HEK293 (cell line): ENCODE measurements at regions not wholly inside any gene's neighbourhood (a gene's known extent, or its start where the extent isn't known, plus 50 kb on each side); places are given as distances from the start of the nearest gene placed in this dataset.

Source experiments
- CTCF ChIA-PET: fragments of 350-600 bp; formaldehyde crosslinking; extraction: SDS; loops from one replicate; lab custom pipeline; 2021; ENCODE audit warnings: antibody characterized with exemption; lab: Yijun Ruan, JAX
- POLR2A ChIA-PET: fragments of 300-600 bp; formaldehyde crosslinking; extraction: SDS; loops from one replicate; lab custom pipeline; 2020; ENCODE audit warnings: antibody characterized with exemption, inconsistent platforms; lab: Yijun Ruan, JAX
- H3K27ac ChIP-seq: fragments of 200-500 bp; sonication (Bioruptor generic); 2 replicates; pipeline ENCODE4 v1.5.1; 2014; ENCODE audit warnings: low read depth, low read length, control low read depth, inconsistent platforms; ENCODE audit errors: extremely low read depth
- H3K36me3 ChIP-seq, 2 experiments: fragments of 200-500 bp in 1 of 2; sonication (Bioruptor generic) in 1 of 2; 1 replicate in 1 of 2; 2 replicates in 1 of 2; pipeline ENCODE4 v1.5.1; 2014 to 2017; ENCODE audit warnings: inconsistent platforms in 2 of 2, low read length in 2 of 2; ENCODE audit not compliant: control insufficient read depth in 2 of 2, insufficient read depth in 1 of 2
- H3K4me1 ChIP-seq: fragments of 200-500 bp; sonication (Bioruptor generic); 2 replicates; pipeline ENCODE4 v1.5.1; 2014; ENCODE audit warnings: mild to moderate bottlenecking, low read length, inconsistent platforms; ENCODE audit not compliant: control insufficient read depth, insufficient read depth
- H3K4me3 ChIP-seq: 2 replicates; pipeline ENCODE4 v1.5.1; 2011; ENCODE audit warnings: low read depth, mild to moderate bottlenecking, control low read depth, low read length, moderate library complexity
- H3K9me3 ChIP-seq: fragments of 200-500 bp; sonication (Bioruptor generic); 2 replicates; pipeline ENCODE4 v1.5.1; 2014; ENCODE audit warnings: low read depth, low read length, inconsistent platforms; ENCODE audit not compliant: control insufficient read depth, insufficient read depth
- ATF2 ChIP-seq: fragments of 450-650 bp; formaldehyde crosslinking; IDR thresholded peaks from 2 replicates; pipeline ENCODE4 v1.5.1; 2016; ENCODE audit warnings: missing biosample characterization, missing genetic modification characterization, low read depth
- HOXC10 ChIP-seq: sonication (generic); formaldehyde crosslinking; IDR thresholded peaks from 2 replicates; pipeline ENCODE4 v1.8.1; 2023; ENCODE audit warnings: mild to moderate bottlenecking, missing genetic modification reagents
- HOXD13 ChIP-seq: sonication (generic); formaldehyde crosslinking; IDR thresholded peaks from 2 replicates; pipeline ENCODE4 v1.8.0; 2022; ENCODE audit warnings: missing genetic modification reagents, borderline replicate concordance
- IKZF3 ChIP-seq: fragments of 450-650 bp; IDR thresholded peaks from 2 replicates; pipeline ENCODE4 v1.5.0; 2018; ENCODE audit warnings: missing biosample characterization, mild to moderate bottlenecking, missing genetic modification characterization, moderate library complexity
- KLF17 ChIP-seq: fragments of 450-650 bp; formaldehyde crosslinking; IDR thresholded peaks from 2 replicates; pipeline ENCODE4 v1.5.1; 2016; ENCODE audit warnings: missing biosample characterization, missing genetic modification characterization
- KLF8 ChIP-seq: fragments of 450-650 bp; formaldehyde crosslinking; IDR thresholded peaks from 2 replicates; pipeline ENCODE4 v1.5.1; 2016; ENCODE audit warnings: missing biosample characterization, missing genetic modification characterization
- MYNN ChIP-seq: fragments of 450-650 bp; formaldehyde crosslinking; IDR thresholded peaks from 2 replicates; pipeline ENCODE4 v1.5.1; 2016; ENCODE audit warnings: missing biosample characterization, missing genetic modification characterization, borderline replicate concordance
- SP3 ChIP-seq: fragments of 450-650 bp; formaldehyde crosslinking; IDR thresholded peaks from 2 replicates; pipeline ENCODE4 v1.5.1; 2016; ENCODE audit warnings: missing biosample characterization, missing genetic modification characterization
- SP7 ChIP-seq: fragments of 450-650 bp; formaldehyde crosslinking; IDR thresholded peaks from 2 replicates; pipeline ENCODE4 v1.5.1; 2016; ENCODE audit warnings: missing biosample characterization, missing genetic modification characterization
- ZBTB48 ChIP-seq: fragments of 450-650 bp; formaldehyde crosslinking; IDR thresholded peaks from 2 replicates; pipeline ENCODE4 v1.5.1; 2016; ENCODE audit warnings: missing biosample characterization, missing genetic modification characterization
- ZIC2 ChIP-seq: fragments of 450-650 bp; formaldehyde crosslinking; IDR thresholded peaks from 2 replicates; pipeline ENCODE4 v1.5.1; 2016; ENCODE audit warnings: missing biosample characterization, missing genetic modification characterization
- ZNF112 ChIP-seq: fragments of 450-650 bp; formaldehyde crosslinking; IDR thresholded peaks from 2 replicates; pipeline ENCODE4 v1.5.0; 2017; ENCODE audit warnings: missing biosample characterization, missing genetic modification characterization
- ZNF132 ChIP-seq: fragments of 450-650 bp; formaldehyde crosslinking; IDR thresholded peaks from 2 replicates; pipeline ENCODE4 v1.5.1; 2017; ENCODE audit warnings: missing biosample characterization, missing genetic modification characterization, borderline replicate concordance
- ZNF19 ChIP-seq: fragments of 450-650 bp; formaldehyde crosslinking; IDR thresholded peaks from 2 replicates; pipeline ENCODE4; 2016; ENCODE audit warnings: missing biosample characterization, missing genetic modification characterization, low read depth
- ZNF2 ChIP-seq: fragments of 450-650 bp; formaldehyde crosslinking; IDR thresholded peaks from 2 replicates; pipeline ENCODE4 v1.5.1; 2016; ENCODE audit warnings: missing biosample characterization, missing genetic modification characterization
- ZNF202 ChIP-seq: fragments of 450-650 bp; formaldehyde crosslinking; IDR thresholded peaks from 2 replicates; pipeline ENCODE4 v1.5.1; 2016; ENCODE audit warnings: missing biosample characterization, missing genetic modification characterization, borderline replicate concordance
- ZNF239 ChIP-seq: fragments of 450-650 bp; formaldehyde crosslinking; IDR thresholded peaks from 2 replicates; pipeline ENCODE4 v1.5.1; 2016; ENCODE audit warnings: missing biosample characterization, missing genetic modification characterization
- ZNF302 ChIP-seq: fragments of 450-650 bp; formaldehyde crosslinking; IDR thresholded peaks from 2 replicates; pipeline ENCODE4 v1.5.1; 2016; ENCODE audit warnings: missing biosample characterization, missing genetic modification characterization, low read depth
- ZNF335 ChIP-seq: fragments of 450-650 bp; formaldehyde crosslinking; conservative IDR thresholded peaks from 2 replicates; pipeline ENCODE4 v1.5.1; 2016; ENCODE audit warnings: missing biosample characterization, missing genetic modification characterization
- ZNF398 ChIP-seq: fragments of 450-650 bp; formaldehyde crosslinking; IDR thresholded peaks from 2 replicates; pipeline ENCODE4 v1.5.1; 2017; ENCODE audit warnings: missing biosample characterization, missing genetic modification characterization
- ZNF433 ChIP-seq: fragments of 450-650 bp; formaldehyde crosslinking; IDR thresholded peaks from 2 replicates; pipeline ENCODE4 v1.5.1; 2016; ENCODE audit warnings: missing biosample characterization, missing genetic modification characterization, low read depth
- ZNF510 ChIP-seq: fragments of 450-650 bp; formaldehyde crosslinking; IDR thresholded peaks from 2 replicates; pipeline ENCODE4 v1.5.1; 2018; ENCODE audit warnings: mild to moderate bottlenecking, missing genetic modification characterization, missing biosample characterization; ENCODE audit not compliant: insufficient replicate concordance
- ZNF514 ChIP-seq: fragments of 450-650 bp; formaldehyde crosslinking; IDR thresholded peaks from 2 replicates; pipeline ENCODE4 v1.5.1; 2016; ENCODE audit warnings: missing biosample characterization, missing genetic modification characterization
- ZNF585B ChIP-seq: fragments of 450-650 bp; formaldehyde crosslinking; IDR thresholded peaks from 2 replicates; pipeline ENCODE4 v1.5.1; 2016; ENCODE audit warnings: missing biosample characterization, missing genetic modification characterization
- ZNF626 ChIP-seq: fragments of 450-650 bp; sonication (Bioruptor Pico); formaldehyde crosslinking; IDR thresholded peaks from 2 replicates; pipeline ENCODE4 v1.5.1; 2018; ENCODE audit warnings: missing biosample characterization, missing genetic modification characterization, inconsistent platforms
- ZNF658 ChIP-seq: fragments of 450-650 bp; formaldehyde crosslinking; IDR thresholded peaks from 2 replicates; pipeline ENCODE4; 2016; ENCODE audit warnings: missing biosample characterization, missing genetic modification characterization
- TF ChIP-seq, protein P1 (sequence below): fragments of 450-650 bp; formaldehyde crosslinking; IDR thresholded peaks from 2 replicates; pipeline ENCODE4 v1.5.1; 2016; ENCODE audit warnings: missing biosample characterization, missing genetic modification characterization
- TF ChIP-seq, protein P2 (sequence below): fragments of 450-650 bp; formaldehyde crosslinking; IDR thresholded peaks from 2 replicates; pipeline ENCODE4 v1.5.1; 2016; ENCODE audit warnings: missing biosample characterization, missing genetic modification characterization

DNA sequence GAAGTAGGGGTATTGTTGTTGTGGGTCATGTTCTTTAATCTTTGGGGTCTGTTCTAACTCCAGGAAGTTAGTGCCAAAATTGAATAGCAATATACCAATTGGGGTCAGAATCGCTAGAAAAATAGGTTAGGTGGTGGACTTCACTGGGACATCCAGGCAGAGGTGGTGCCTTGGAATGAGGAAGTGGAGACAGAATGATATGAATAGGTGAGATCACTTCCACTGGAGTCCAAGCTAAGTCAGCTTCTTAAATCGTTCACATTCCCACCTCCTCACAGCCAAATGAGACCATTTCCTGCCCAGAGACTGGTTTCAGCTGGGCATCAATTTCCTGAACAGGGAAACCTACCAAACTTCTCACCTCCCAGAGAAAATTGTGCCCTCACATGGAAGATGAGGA, 137.8 kb upstream of the RAB4A start:
- ChIA-PET CTCF (no interaction called here), POLR2A (no interaction called here)
- H3K4me1 ChIP-seq, result peaks cover 7% of the 10 kb centered on the region

GRCh38 chr1:229133811-229134210, 137.1 kb upstream of the RAB4A start:
- no peaks in the 10 kb centered on the region for H3K36me3 ChIP-seq
- no peak overlapping the region for H3K4me3 ChIP-seq
- no peaks in the 10 kb centered on the region for H3K9me3 ChIP-seq
- H3K27ac ChIP-seq, result no peak overlapping the region
- POLR2A ChIA-PET, result no interaction called here
- H3K4me1 ChIP-seq, result peaks cover 11% of the 10 kb centered on the region
- TF ChIP-seq KLF8 (no peak), ZNF132 (no peak), IKZF3 (tag by site-specific recombination) (no peak), ATF2 (tag by site-specific recombination) (no peak), ZNF585B (tag by site-specific recombination) (no peak), MYNN (no peak), ZNF202 (tag by site-specific recombination) (no peak), ZNF335 (tag by site-specific recombination) (no peak), ZNF112 (no peak), ZNF2 (no peak), ZNF19 (no peak), ZNF433 (no peak), ZNF239 (tag by site-specific recombination) (no peak), ZNF302 (tag by site-specific recombination) (no peak), ZNF514 (tag by site-specific recombination) (no peak), ZNF398 (tag by site-specific recombination) (no peak), SP7 (tag by site-specific recombination) (no peak), ZNF658 (tag by site-specific recombination) (no peak)
- TF ChIP-seq, protein P1, sequence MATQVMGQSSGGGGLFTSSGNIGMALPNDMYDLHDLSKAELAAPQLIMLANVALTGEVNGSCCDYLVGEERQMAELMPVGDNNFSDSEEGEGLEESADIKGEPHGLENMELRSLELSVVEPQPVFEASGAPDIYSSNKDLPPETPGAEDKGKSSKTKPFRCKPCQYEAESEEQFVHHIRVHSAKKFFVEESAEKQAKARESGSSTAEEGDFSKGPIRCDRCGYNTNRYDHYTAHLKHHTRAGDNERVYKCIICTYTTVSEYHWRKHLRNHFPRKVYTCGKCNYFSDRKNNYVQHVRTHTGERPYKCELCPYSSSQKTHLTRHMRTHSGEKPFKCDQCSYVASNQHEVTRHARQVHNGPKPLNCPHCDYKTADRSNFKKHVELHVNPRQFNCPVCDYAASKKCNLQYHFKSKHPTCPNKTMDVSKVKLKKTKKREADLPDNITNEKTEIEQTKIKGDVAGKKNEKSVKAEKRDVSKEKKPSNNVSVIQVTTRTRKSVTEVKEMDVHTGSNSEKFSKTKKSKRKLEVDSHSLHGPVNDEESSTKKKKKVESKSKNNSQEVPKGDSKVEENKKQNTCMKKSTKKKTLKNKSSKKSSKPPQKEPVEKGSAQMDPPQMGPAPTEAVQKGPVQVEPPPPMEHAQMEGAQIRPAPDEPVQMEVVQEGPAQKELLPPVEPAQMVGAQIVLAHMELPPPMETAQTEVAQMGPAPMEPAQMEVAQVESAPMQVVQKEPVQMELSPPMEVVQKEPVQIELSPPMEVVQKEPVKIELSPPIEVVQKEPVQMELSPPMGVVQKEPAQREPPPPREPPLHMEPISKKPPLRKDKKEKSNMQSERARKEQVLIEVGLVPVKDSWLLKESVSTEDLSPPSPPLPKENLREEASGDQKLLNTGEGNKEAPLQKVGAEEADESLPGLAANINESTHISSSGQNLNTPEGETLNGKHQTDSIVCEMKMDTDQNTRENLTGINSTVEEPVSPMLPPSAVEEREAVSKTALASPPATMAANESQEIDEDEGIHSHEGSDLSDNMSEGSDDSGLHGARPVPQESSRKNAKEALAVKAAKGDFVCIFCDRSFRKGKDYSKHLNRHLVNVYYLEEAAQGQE, result no peak
- TF ChIP-seq, protein P2, sequence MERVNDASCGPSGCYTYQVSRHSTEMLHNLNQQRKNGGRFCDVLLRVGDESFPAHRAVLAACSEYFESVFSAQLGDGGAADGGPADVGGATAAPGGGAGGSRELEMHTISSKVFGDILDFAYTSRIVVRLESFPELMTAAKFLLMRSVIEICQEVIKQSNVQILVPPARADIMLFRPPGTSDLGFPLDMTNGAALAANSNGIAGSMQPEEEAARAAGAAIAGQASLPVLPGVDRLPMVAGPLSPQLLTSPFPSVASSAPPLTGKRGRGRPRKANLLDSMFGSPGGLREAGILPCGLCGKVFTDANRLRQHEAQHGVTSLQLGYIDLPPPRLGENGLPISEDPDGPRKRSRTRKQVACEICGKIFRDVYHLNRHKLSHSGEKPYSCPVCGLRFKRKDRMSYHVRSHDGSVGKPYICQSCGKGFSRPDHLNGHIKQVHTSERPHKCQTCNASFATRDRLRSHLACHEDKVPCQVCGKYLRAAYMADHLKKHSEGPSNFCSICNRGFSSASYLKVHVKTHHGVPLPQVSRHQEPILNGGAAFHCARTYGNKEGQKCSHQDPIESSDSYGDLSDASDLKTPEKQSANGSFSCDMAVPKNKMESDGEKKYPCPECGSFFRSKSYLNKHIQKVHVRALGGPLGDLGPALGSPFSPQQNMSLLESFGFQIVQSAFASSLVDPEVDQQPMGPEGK (tag by site-specific recombination), result no peak
- CTCF ChIA-PET, result no interaction called here

More for the DNA sequence above, 137.8 kb upstream of the RAB4A start:
- H3K9me3 ChIP-seq, result no peaks in the 10 kb centered on the region
- H3K4me3 ChIP-seq, result no peak overlapping the region
- H3K27ac ChIP-seq, result no peak overlapping the region
- H3K36me3 ChIP-seq, result no peaks in the 10 kb centered on the region
- no peak for TF ChIP-seq KLF17 (tag by site-specific recombination)
- TF ChIP-seq ZIC2, result no peak
- no peak for TF ChIP-seq HOXD13 (CRISPR knock-in tag)
- no peak for TF ChIP-seq HOXC10
- TF ChIP-seq SP3 (tag by site-specific recombination), result no peak
- no peak for TF ChIP-seq ZNF510 (tag by site-specific recombination)
- no peak for TF ChIP-seq ZNF626
- no peak for TF ChIP-seq ZBTB48 (tag by site-specific recombination)
